Activated naive CD4-positive, alpha-beta T cell treated with anti-CD3 and anti-CD28 coated beads, Interleukin-2, amount 50 U/mL, for 24 hours (primary cell): ENCODE measurements at regions not wholly inside any gene's neighbourhood (a gene's known extent, or its start where the extent isn't known, plus 50 kb on each side); places are given as distances from the start of the nearest gene placed in this dataset.

Source experiments
- H3K27ac Mint-ChIP-seq: one replicate; pipeline ENCODE4 v1.8.0; 2021; ENCODE audit warnings: mild to moderate bottlenecking, mixed read lengths
- H3K27me3 Mint-ChIP-seq: one replicate; pipeline ENCODE4 v1.8.0; 2021; ENCODE audit warnings: mixed read lengths
- H3K36me3 Mint-ChIP-seq: one replicate; pipeline ENCODE4 v1.8.0; 2021; ENCODE audit warnings: mixed read lengths
- H3K4me1 Mint-ChIP-seq: one replicate; pipeline ENCODE4 v1.8.0; 2021; ENCODE audit warnings: mixed read lengths
- H3K4me3 Mint-ChIP-seq: one replicate; pipeline ENCODE4 v1.8.0; 2021; ENCODE audit warnings: mild to moderate bottlenecking, mixed read lengths
- H3K9me3 Mint-ChIP-seq: one replicate; pipeline ENCODE4 v1.8.0; 2021; ENCODE audit warnings: mixed read lengths

- Mint-ChIP-seq H3K4me3 (no peak overlapping the region), H3K4me1 (peaks cover 6% of the 10 kb centered on the region), H3K36me3 (no peaks in the 10 kb centered on the region), H3K9me3 (no peaks in the 10 kb centered on the region), H3K27me3 (peaks cover 3% of the 10 kb centered on the region), H3K27ac (no peak overlapping the region)
These were observed 50.1 kb upstream of the JPH3 start for GRCh38 chr16:87552072-87552718.

- Mint-ChIP-seq H3K4me3 (no peak overlapping the region), H3K9me3 (no peaks in the 10 kb centered on the region), H3K27ac (no peak overlapping the region), H3K36me3 (no peaks in the 10 kb centered on the region), H3K27me3 (peaks cover 3% of the 10 kb centered on the region), H3K4me1 (peaks cover 6% of the 10 kb centered on the region)
These were observed 50.8 kb upstream of the JPH3 start for GRCh38 chr16:87551487-87551886.

DNA sequence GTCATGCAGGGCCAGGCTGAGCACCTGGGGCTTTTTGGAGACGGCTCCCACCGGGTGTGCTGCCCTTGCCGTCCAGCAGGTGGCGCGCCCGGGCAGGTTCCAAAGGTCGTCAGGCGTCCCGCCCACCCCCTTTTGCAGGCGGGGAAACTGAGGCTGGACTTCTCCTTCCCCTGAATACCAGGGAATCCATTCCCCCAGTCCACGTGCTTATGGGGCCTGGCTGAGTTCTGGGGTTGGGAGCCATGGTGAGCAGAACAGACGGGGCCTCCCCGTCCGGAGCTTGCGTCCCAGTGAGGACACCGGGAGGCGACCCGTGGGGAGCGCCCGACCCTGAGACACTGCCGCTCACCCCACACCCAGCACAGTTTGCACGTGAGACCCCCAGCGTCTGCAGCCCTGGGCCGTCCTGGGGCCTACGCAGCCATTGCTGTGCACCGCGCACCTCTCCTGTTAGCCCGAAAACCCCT is 51.8 kb upstream of the JPH3 start:
- Mint-ChIP-seq H3K4me3 (no peak overlapping the region), H3K9me3 (no peaks in the 10 kb centered on the region), H3K4me1 (peaks cover 6% of the 10 kb centered on the region), H3K36me3 (no peaks in the 10 kb centered on the region), H3K27me3 (peaks cover 3% of the 10 kb centered on the region), H3K27ac (no peak overlapping the region)

DNA sequence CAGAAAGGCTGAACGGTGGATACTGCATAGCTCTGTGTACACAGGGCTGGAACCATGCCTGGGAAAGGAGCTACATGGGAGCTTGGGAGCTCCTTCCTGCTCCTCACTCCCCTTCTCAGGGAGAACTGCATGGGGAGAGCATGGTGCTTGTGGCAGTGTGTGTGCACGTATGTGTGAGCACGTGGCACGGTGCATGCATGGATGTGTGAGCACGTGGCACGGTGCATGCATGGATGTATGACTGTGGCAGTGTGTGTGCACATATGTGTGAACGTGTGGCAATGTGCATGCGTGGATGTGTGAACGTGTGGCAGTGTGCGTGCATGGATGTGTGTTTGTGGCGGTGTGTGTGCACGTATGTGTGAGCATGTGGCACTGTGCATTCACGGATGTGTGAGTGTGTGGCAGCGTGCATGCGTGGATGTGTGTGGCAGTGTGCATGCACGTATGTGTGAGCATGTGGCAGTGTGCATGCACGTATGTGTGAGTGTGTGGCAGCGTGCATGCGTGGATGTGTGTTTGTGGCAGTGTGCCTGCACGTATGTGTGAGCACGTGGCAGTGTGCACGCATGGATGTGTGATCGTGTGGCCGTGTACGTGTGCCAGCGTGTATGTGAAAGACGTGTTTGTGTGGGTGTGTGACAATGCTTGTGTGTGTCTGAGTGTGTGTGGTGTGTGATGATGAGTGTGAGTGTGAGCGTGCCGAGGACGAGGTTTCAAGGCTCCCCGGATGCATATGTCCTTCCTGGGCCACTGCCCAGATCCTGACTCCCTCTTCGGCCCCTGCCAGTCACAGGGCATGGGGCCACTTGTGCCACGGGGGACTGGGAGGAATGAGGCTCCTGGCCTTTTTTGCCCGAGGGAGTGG is 52.4 kb upstream of the JPH3 start:
- H3K27ac Mint-ChIP-seq, result peak overlapping the region; percentile 80
- H3K27me3 Mint-ChIP-seq, result peaks cover 3% of the 10 kb centered on the region
- peaks cover 6% of the 10 kb centered on the region for H3K4me1 Mint-ChIP-seq
- H3K36me3 Mint-ChIP-seq, result no peaks in the 10 kb centered on the region
- no peaks in the 10 kb centered on the region for H3K9me3 Mint-ChIP-seq
- no peak overlapping the region for H3K4me3 Mint-ChIP-seq

GRCh38 chr16:87548046-87548445 is 54.3 kb upstream of the JPH3 start:
- no peak overlapping the region for H3K27ac Mint-ChIP-seq
- H3K4me3 Mint-ChIP-seq, result no peak overlapping the region
- H3K9me3 Mint-ChIP-seq, result no peaks in the 10 kb centered on the region
- peaks cover 14% of the 10 kb centered on the region for H3K4me1 Mint-ChIP-seq
- H3K36me3 Mint-ChIP-seq, result no peaks in the 10 kb centered on the region
- H3K27me3 Mint-ChIP-seq, result peaks cover 3% of the 10 kb centered on the region

- Mint-ChIP-seq H3K27me3 (peaks cover 8% of the 10 kb centered on the region), H3K4me1 (peaks cover 9% of the 10 kb centered on the region), H3K36me3 (peaks cover 2% of the 10 kb centered on the region)
These were observed 50.8 kb upstream of the ZCCHC14 start for GRCh38 chr16:87543436-87544191.

GRCh38 chr16:87542531-87543102 is 49.8 kb upstream of the ZCCHC14 start:
- peaks cover 10% of the 10 kb centered on the region for H3K4me1 Mint-ChIP-seq
- no peaks in the 10 kb centered on the region for H3K9me3 Mint-ChIP-seq
- H3K27ac Mint-ChIP-seq, result no peak overlapping the region
- peaks cover 2% of the 10 kb centered on the region for H3K36me3 Mint-ChIP-seq
- H3K4me3 Mint-ChIP-seq, result no peak overlapping the region
- H3K27me3 Mint-ChIP-seq, result peaks cover 11% of the 10 kb centered on the region

More at GRCh38 chr16:87543436-87544191, 50.8 kb upstream of the ZCCHC14 start:
- H3K4me3 Mint-ChIP-seq, result no peak overlapping the region
- peak overlapping the region; percentile 30 for H3K27ac Mint-ChIP-seq
- no peaks in the 10 kb centered on the region for H3K9me3 Mint-ChIP-seq
